Prostate gland (tissue), 2 donors: ENCODE measurements at regions not wholly inside any gene's neighbourhood (a gene's known extent, or its start where the extent isn't known, plus 50 kb on each side); places are given as distances from the start of the nearest gene placed in this dataset.
A peak's percentile ranks its signal among the peaks of the same experiment; 100 is the strongest.

ENCODE experiments used
- DNase-seq: peaks from one replicate; pipeline ENCODE4 v3.0.0-alpha.2; 2019; ENCODE audit warnings: low spot score
- H3K27ac ChIP-seq, 2 donors: fragments of 200-600 bp; sonication (generic); 2 replicates each; pipeline ENCODE4 v1.5.1; 2017 to 2019
- H3K27me3 ChIP-seq: fragments of 200-600 bp; sonication (generic); replicated peaks from 2 replicates; pipeline ENCODE4 v1.5.1; 2019; ENCODE audit not compliant: insufficient read depth
- H3K36me3 ChIP-seq, 2 donors: fragments of 200-600 bp; sonication (generic); 1 replicate in 1 of 2; 2 replicates in 1 of 2; pipeline versions ENCODE4 v1.5.1 to v1.8.1; 2017 to 2019
- H3K4me1 ChIP-seq: fragments of 200-600 bp; sonication (generic); replicated peaks from 2 replicates; pipeline ENCODE4 v1.5.1; 2019
- H3K4me3 ChIP-seq, 2 donors: fragments of 200-600 bp; sonication (generic); 2 replicates each; pipeline ENCODE4 v1.5.1; 2017 to 2019
- H3K9me3 ChIP-seq: fragments of 200-600 bp; sonication (generic); 2 replicates; pipeline ENCODE4 v1.5.1; 2017
- POLR2A ChIP-seq: fragments of 450-650 bp; IDR thresholded peaks from one replicate; pipeline ENCODE4 v1.6.1; 2016; ENCODE audit warnings: antibody characterized with exemption, mild to moderate bottlenecking
- POLR2AphosphoS5 ChIP-seq: sonication (generic); formaldehyde crosslinking; IDR thresholded peaks from one replicate; pipeline ENCODE4 v1.6.1; 2017; ENCODE audit warnings: antibody characterized with exemption
- WGBS: methylation state at CpG from one replicate; pipeline ENCODE4 v1.1.5; 2018; 5-methylcytosine and 5-hydroxymethylcytosine counted together
- intact Hi-C: fragments of 100-400 bp; cut with DNase I; formaldehyde crosslinking; loops from one replicate; pipeline ENCODE4 v1.14.2; 2022
- TF ChIP-seq, protein P1 (sequence below), 4 experiments: fragments of 200-600 bp in 2 of 4; fragments of 450-650 bp in 2 of 4; sonication (generic) in 2 of 4; IDR thresholded peaks; 1 replicate in 3 of 4; 2 replicates in 1 of 4; pipeline ENCODE4 v1.5.1; 2016 to 2019; ENCODE audit warnings: antibody characterized with exemption in 4 of 4, mild to moderate bottlenecking in 2 of 4, moderate library complexity in 2 of 4

DNA sequence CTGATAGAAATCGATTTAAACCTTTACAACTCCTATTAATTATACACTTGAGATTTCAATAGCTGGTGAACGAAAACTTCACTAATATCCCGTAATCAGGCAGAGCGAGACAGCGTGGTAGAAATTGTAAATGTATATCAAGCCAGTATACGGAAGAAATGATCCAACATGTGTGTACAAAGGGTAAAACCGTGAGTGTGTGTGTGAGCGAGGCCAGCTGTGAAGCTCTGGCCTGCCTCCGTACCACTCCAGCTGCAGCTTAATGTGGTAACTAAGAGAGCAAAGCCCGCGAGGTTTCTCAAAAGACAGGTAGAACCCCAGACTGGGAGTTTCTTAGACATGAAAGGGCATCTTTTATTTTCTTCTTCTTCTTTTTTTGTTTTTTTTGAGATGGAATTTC, 52.3 kb upstream of the ZNF516 start:
- Histone ChIP-seq H3K4me1 (no peaks in the 10 kb centered on the region), H3K4me3 (no peak overlapping the region), H3K36me3 (no peaks in the 10 kb centered on the region), H3K27me3 (no peaks in the 10 kb centered on the region), H3K9me3 (no peaks in the 10 kb centered on the region), H3K27ac (no peak overlapping the region)
- 71% methylated on average over 11 of the region's 11 CpGs for WGBS
- intact Hi-C loops: no loop called here
- no peak for DNase-seq
- no peak for TF ChIP-seq POLR2AphosphoS5
- TF ChIP-seq POLR2A: no peak
- TF ChIP-seq, protein P1, sequence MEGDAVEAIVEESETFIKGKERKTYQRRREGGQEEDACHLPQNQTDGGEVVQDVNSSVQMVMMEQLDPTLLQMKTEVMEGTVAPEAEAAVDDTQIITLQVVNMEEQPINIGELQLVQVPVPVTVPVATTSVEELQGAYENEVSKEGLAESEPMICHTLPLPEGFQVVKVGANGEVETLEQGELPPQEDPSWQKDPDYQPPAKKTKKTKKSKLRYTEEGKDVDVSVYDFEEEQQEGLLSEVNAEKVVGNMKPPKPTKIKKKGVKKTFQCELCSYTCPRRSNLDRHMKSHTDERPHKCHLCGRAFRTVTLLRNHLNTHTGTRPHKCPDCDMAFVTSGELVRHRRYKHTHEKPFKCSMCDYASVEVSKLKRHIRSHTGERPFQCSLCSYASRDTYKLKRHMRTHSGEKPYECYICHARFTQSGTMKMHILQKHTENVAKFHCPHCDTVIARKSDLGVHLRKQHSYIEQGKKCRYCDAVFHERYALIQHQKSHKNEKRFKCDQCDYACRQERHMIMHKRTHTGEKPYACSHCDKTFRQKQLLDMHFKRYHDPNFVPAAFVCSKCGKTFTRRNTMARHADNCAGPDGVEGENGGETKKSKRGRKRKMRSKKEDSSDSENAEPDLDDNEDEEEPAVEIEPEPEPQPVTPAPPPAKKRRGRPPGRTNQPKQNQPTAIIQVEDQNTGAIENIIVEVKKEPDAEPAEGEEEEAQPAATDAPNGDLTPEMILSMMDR (IDR thresholded peaks at IDR 0.05): no peak

GRCh38 chr18:76546436-76546835, 51.4 kb upstream of the ZNF516 start:
- Histone ChIP-seq H3K27ac (peak overlapping the region in 1 of 2 donors; percentile 18), H3K36me3 (no peaks in the 10 kb centered on the region), H3K9me3 (no peaks in the 10 kb centered on the region), H3K4me1 (no peaks in the 10 kb centered on the region), H3K27me3 (no peaks in the 10 kb centered on the region), H3K4me3 (no peak overlapping the region)
- DNase-seq: no peak
- TF ChIP-seq, protein P1 (IDR thresholded peaks at IDR 0.05): no peak
- no peak for TF ChIP-seq POLR2AphosphoS5
- TF ChIP-seq POLR2A: no peak
- 32% methylated on average over 6 of the region's 6 CpGs for WGBS
- intact Hi-C loops: no loop called here

GRCh38 chr18:76546088-76546435, 51.0 kb upstream of the ZNF516 start:
- no peaks in the 10 kb centered on the region for H3K4me1 ChIP-seq
- DNase-seq: no peak
- TF ChIP-seq POLR2AphosphoS5 (no peak), POLR2A (no peak)
- TF ChIP-seq, protein P1 (IDR thresholded peaks at IDR 0.05): no peak
- H3K4me3 ChIP-seq: no peak overlapping the region
- no peaks in the 10 kb centered on the region for H3K36me3 ChIP-seq
- H3K27me3 ChIP-seq: no peaks in the 10 kb centered on the region
- intact Hi-C loops: no loop called here
- WGBS: 11% methylated on average over 7 of the region's 7 CpGs
- H3K27ac ChIP-seq: peak overlapping the region in 1 of 2 donors; percentile 18
- H3K9me3 ChIP-seq: no peaks in the 10 kb centered on the region

GRCh38 chr18:76545433-76546087, 50.5 kb upstream of the ZNF516 start:
- Histone ChIP-seq H3K9me3 (no peaks in the 10 kb centered on the region), H3K36me3 (no peaks in the 10 kb centered on the region), H3K4me1 (no peaks in the 10 kb centered on the region), H3K27ac (no peak overlapping the region), H3K27me3 (no peaks in the 10 kb centered on the region), H3K4me3 (no peak overlapping the region)
- TF ChIP-seq POLR2A: no peak
- TF ChIP-seq POLR2AphosphoS5: no peak
- TF ChIP-seq, protein P1 (IDR thresholded peaks at IDR 0.05): no peak
- 70% methylated on average over 14 of the region's 14 CpGs for WGBS
- intact Hi-C loops: no loop called here
- no peak for DNase-seq
